OCI-LY7 (cell line): ENCODE measurements at regions not wholly inside any gene's neighbourhood (a gene's known extent, or its start where the extent isn't known, plus 50 kb on each side); places are given as distances from the start of the nearest gene placed in this dataset.

ENCODE experiments used
- EZH2phosphoT487 ChIP-seq: fragments of 200-600 bp; sonication (generic); IDR thresholded peaks from 2 replicates; pipeline ENCODE4 v1.6.1; 2018; ENCODE audit warnings: low read depth, borderline replicate concordance, mild to moderate bottlenecking, mixed run types, antibody characterized with exemption, low read length, moderate library complexity, mixed read lengths
- TF ChIP-seq, protein P1 (sequence below): fragments of 200-600 bp; sonication (generic); conservative IDR thresholded peaks from 2 replicates; pipeline ENCODE4 v1.5.1; 2014; ENCODE audit warnings: mild to moderate bottlenecking, antibody characterized with exemption, low read length, moderate library complexity, mixed read lengths

DNA sequence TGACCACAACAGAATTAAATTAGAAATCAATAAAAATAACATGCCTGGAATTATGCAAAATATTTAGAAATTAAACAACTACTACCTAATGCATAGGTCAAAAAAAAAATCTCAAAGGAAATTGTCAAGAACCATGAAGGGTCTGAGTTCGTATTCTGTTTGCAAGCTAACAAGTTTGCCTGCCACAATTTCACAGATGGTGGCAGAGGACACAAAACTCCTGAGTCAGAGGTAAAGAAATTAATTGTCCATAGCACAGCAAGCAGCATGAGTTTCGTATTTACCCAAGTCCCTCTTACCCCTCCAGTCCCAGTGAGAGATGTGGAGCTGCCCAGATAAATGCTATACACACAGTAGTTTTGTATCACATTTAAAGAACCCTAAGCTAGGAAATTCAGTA lies 675.9 kb downstream of the UQCRFS1 start:
- TF ChIP-seq, protein P1, sequence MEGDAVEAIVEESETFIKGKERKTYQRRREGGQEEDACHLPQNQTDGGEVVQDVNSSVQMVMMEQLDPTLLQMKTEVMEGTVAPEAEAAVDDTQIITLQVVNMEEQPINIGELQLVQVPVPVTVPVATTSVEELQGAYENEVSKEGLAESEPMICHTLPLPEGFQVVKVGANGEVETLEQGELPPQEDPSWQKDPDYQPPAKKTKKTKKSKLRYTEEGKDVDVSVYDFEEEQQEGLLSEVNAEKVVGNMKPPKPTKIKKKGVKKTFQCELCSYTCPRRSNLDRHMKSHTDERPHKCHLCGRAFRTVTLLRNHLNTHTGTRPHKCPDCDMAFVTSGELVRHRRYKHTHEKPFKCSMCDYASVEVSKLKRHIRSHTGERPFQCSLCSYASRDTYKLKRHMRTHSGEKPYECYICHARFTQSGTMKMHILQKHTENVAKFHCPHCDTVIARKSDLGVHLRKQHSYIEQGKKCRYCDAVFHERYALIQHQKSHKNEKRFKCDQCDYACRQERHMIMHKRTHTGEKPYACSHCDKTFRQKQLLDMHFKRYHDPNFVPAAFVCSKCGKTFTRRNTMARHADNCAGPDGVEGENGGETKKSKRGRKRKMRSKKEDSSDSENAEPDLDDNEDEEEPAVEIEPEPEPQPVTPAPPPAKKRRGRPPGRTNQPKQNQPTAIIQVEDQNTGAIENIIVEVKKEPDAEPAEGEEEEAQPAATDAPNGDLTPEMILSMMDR, result no peak
- TF ChIP-seq EZH2phosphoT487, result no peak
